Activated CD8-positive, alpha-beta memory T cell treated with anti-CD3 and anti-CD28 coated beads, Interleukin-2, amount 50 U/mL, for 1 hour (primary cell): ENCODE measurements at regions not wholly inside any gene's neighbourhood (a gene's known extent, or its start where the extent isn't known, plus 50 kb on each side); places are given as distances from the start of the nearest gene placed in this dataset.

Experiments used
- DNase-seq: peaks from one replicate; pipeline ENCODE4 v3.0.0-alpha.2; 2020; ENCODE audit errors: extremely low read depth

GRCh38 chr15:70279096-70279495 is 181.4 kb upstream of the TLE3 start:
- DNase-seq: no peak

DNA sequence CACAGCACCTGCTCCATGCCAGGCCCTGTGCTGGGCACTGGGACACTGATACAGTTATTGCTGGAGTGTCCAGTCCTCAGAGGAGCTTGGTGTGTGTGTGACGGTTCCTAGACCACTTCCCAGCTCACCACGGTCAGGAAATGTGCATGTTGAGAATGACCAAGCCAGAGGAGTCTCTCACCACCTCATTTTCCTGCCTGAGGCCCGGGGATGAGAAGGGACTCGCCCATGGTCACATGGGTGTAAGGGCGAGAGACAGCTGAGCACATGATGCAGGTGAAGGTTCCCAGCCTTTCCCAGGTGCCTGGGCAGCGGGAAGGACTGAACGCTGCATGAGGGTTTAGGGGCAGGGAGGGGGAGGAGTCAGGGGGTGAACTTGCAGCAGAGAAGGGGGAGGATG is 180.9 kb upstream of the TLE3 start:
- DNase-seq: no peak

DNA sequence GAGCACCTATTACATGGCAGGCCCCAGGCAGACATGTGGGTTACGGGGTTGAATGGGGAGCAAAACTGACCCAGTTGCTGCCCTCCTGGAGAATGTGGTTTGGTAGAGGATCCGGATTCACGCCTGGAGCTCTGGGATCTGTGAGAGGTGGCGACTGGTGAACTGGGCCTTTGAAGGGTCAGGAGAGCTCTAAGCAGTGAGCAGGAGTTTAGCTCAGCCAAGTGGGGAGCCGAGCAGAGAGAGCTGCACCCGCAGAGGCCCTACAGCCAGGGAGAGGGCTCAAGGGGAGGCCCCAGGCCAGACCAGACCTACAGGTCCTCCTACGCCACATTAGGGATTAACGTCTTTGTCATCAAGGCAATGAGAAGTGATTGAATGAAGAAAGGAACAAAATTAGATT is 179.8 kb upstream of the TLE3 start:
- DNase-seq: no peak

DNA sequence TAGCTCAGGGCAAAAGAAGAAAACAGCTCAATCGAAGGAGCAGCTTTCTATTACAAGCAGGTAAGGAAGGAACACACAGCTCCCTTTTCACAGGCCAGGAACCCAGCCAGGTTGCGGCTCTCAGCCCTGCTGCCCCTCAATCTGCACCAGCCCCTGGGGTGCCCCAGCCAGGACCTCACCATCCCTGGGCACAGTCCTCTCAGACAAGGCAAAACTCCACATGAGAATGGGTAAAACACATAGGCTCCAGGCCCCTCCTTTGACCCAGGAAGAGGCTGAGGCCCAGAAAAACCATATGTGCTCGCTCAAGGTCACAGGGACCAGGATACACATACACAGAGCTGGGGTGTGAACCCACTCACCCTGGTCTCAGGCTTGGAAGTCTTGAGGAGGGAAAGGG is 178.7 kb upstream of the TLE3 start:
- DNase-seq: no peak

DNA sequence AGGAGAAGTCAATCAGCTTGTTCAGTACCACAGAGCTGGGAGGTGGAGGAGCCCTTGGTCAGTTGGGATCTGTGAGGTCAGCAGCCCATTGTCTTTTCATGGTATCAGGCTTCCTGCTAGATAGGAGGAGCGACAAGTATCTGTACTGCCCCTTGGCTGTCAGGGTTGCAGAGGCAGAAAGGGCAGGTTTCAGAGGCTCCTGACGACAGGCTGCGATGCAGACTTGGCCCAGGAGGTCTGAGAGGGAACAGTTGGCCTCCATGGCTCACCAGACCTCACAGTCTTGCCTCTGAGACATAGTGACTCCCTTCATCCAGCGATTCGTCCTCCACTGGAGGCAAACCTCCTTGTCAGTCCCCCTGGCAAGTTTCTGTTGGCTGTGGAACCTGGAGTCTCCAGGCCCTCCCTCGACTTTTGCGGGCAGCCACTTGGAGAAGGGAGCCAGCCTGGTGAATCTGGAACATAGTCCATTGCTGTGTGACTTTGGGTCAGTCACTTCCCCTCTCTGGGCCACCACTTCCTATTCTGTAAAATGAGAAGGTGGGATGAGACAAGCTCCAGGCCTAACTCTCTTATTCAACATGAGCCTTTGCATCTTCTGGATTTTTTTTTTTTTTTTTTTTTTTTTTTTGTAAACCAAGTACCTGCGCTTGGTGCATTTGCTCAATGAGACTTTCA is 177.9 kb upstream of the TLE3 start:
- DNase-seq: no peak

GRCh38 chr15:70274908-70275307 is 177.2 kb upstream of the TLE3 start:
- DNase-seq: no peak

GRCh38 chr15:70274255-70274880 is 176.7 kb upstream of the TLE3 start:
- DNase-seq: no peak

GRCh38 chr15:70273808-70274207 is 176.1 kb upstream of the TLE3 start:
- no peak for DNase-seq

DNA sequence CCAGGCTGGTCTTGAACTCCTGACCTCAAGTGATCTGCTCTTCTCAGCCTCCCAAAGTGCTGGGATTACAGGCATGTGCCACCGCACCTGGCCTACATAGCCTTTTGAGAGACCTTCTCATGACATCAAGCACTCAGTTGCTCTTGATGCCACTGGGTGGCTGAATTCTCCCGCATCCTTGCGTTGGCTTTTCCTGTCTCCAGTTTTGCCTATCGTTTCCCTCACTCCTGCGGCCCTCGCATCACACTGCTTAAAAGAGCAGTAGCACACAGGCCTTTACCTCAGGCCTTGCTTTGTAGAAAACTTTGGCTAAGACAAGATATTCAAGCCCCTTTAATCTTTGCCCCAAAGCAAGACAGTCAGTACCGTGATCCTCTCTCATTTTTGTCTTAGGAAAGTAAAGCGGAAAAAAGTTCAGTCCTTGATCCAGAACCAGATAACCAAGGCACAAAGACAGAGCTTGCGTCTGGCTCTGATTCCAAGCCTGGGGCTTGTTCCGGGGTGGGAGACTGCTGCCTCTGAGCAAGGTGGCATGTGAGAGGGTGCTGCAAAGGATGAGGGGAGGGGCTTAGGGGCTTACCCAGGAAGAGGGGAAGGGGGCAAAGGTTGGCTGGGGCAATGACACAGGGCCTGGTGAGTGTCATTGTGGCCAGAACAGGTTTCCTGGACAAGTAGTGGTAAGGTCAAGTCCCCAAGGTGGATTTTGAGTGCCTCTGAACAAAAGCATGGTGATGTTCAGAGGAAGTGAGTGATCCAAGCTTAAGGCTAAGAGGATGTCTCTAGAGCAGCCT is 175.0 kb upstream of the TLE3 start:
- DNase-seq: no peak

DNA sequence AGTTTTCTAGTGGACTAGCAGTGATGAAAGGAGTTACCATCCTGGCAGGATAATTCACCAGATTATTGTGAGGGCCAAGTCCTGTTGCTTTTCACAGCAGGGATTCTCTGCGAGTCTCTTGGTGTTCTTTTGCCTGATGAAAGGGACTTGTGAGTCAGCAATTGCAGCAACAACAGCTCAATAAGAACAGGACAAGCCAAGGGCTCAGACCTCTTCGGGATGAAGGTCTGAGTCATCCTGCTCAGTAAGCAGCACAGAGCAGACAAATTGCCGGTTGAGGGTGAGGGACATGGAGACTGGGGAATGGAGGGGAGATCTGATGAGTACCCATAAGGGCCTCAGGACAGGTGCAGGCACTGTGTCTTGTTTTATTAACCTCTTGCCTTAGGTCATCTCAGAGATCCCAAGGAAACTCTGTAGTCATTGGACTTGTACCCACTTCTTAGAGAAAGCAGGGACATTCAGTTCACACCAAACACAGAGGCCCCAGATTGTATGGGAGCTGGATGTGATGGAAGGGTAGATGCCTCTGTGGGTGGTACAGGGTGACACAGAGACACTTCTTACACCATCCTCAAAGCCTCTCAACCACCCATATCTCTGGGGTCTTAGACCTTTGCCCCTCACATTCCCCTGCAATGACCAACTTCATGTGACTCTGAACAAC is 173.8 kb upstream of the TLE3 start:
- DNase-seq: no peak

DNA sequence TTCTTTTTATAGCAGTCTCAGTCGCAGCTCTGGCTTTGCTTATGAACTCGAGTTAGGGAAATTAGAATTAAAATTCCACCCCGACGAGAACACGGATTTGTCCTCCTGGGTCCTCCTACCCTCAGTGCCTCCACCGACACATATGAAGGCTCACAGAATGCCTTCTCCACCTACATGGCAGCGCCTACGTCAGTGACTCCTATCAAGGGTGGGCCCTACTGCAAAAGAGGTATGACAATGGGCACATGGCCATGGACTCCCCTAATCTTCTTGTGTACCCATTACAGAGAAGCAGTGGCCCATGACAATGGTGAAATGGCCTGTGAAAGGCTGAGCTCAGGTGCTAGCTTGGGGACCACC is 173.0 kb upstream of the TLE3 start:
- no peak for DNase-seq

DNA sequence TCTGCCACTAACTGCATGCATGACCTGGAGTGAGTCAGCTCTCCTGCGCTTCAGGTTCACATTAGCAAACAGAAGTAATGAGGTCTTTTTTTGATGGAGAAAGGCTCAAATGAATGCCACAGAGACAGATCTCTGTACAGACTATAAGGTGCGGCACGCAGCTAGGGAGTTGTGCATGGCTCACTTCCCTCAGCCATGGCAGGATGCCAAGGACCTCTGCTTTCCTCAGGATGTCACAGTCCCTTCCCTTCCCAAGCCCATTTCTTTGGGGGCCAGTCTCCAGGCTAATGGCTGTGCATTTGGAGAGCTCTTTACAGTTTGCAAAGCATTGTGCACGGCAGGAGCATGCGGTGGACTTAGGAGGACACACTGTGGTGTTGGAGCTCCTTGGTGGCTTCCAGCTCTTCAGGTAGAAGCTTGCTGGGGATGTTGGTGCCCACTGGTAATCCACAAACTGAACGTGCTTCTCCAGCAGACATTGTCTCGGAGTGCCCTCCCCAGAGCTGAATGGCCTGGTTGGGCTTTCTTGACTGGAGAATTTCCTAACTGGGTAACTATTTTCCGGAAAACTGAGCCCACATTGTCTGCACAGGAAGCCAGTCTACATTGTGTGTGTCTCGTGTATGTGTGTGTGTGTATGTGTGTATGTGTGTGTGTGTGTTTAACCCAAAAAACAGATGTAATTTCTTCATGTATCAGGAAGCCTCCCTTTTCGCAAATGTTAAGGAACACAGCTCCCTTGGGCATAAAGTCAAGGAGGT is 172.5 kb upstream of the TLE3 start:
- no peak for DNase-seq

GRCh38 chr15:70269311-70269911 is 171.7 kb upstream of the TLE3 start:
- no peak for DNase-seq

DNA sequence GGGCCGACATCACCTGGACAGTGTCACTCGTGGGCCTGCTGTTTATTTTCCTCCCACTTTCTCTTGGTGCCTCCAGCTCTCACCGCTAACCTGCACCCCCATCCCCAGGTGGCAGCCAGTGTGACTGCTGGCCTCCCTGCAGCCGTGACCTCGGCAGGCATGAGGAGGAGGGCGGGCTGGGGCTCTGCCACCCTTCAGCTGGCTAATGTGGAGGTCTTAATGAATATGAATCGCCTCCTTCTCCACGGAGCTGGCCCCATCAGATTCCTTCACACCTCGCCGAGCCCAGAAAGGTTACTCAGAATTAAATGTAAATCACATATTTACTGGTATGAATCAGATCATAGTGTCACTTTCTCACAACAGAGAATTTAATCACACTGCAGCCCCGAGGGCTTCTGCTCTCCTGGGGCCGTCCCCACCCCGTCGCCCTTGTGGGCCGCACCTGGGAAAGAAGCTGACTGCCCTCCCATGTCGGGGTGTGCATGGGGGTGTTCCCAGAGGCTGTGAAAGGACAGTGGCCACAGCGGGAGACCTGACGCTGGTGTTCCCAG is 171.1 kb upstream of the TLE3 start:
- DNase-seq: no peak

DNA sequence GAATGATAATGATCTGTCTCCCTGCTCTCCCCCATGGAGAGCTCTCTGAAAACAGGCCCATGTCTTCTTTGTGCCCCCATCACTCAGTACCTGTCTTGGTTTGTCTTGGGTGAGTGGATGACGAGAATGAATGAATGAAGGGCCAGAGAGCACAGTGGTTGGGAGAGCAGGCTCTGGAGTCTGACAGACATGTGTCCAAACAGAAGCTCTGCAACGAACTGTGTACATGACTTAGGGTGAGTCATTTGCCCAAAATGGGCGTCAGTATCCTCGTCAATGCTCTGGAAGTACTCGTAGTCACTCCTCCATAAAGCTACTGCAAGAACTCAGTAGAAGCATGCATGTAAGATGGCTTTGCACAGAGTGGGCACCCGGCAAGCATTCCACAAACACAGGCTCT is 170.2 kb upstream of the TLE3 start:
- DNase-seq: no peak

DNA sequence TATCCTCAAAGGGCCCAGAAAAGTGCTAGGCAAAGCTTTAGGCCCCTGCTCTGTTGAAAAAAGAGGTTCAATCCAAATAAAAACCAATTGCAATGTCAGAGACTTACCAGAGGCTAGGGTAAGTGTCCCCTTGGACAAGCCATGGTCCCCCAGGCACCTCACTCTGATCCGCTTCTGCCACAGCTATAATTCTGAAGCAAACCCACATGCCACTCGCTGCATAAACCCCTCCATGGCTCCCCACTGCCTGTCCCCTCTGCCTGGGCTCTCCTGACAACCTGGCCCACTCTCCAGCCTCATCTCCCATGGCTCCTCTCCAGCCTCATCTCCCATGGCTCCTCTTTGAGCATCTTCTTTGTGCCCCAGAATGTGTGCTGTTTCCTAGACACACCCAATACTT is 169.6 kb upstream of the TLE3 start:
- DNase-seq: no peak

DNA sequence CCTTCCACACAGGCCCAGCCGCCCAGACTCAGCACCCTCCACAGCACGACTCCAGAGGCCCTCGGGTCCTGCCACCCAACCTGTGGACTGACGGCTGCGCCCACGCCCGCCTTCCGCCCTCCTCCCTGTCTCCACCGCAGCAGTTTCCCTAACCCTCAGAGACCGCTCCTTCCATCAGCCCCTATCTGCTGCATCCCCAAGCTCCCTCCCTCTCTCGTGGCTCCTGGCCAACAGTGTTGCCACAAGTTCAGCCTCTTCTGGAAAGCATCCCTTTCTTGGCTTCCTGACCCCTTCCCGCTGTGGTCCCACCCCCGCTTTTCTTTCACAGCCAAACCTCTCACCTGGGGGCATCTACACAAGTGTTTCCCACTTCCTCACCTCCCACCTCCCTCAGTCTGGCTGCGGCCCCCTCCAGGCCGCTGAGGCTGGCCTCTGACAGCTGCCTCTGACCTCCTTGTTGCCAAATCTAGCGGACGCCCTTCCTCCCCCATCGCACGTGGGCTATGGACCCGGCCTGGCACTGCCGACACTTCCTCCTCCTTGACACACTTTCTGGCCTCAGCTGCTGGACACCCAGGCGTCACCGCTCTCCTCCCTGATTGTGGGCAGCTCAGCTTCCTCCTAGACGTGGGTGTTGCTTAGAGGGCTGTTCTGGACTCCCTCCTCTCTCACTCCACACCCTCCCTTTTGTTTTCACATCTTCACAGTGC is 168.8 kb upstream of the TLE3 start:
- DNase-seq: no peak

DNA sequence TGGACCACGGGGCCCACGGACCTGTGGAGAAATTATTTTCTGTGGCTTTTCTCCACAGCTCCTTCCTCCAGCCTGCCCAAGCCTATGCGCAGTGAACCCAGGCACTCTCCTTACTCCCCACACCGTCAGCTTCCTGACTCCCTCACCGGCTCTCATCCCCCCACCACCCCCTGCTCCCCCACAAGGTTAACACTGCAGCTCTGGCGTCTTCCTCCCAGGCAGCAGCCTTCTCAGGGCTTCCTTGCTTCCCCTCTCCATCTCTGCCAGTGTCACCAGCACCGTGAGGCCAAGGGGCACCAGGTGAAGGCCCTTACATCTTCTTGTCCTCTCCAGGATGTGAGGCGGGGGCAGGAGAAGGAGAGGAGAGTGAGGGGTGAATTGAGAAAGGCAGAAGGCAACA is 168.3 kb upstream of the TLE3 start:
- no peak for DNase-seq

DNA sequence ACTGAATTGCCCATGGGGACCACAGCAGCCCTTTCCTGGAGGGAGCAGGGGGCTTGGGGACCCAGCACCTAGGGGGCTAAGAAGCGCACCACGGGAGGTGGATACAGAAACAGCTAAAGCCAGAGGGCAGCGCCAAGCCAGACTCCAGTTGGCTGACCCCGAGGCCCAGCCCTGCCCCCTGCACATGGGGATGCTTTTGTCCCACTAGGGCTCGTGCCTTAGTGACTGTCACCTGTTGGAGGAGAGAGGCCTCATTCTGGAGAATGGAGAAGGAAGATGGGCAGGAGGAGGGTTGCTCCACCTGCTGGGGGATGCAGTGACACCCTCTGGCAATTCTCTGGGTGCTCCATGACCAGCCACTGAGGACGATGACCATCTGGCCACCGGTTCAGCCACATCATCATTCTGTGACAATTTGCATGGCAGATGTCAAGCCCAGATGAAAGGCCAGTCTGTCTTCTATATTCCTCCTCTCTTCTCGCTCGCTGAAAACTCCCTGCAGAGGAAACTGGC is 167.8 kb upstream of the TLE3 start:
- no peak for DNase-seq

- no peak for DNase-seq
Observed at GRCh38 chr15:70264738-70265465, 167.2 kb upstream of the TLE3 start.
